NCI-H226 (cell line): ENCODE measurements at regions not wholly inside any gene's neighbourhood (a gene's known extent, or its start where the extent isn't known, plus 50 kb on each side); places are given as distances from the start of the nearest gene placed in this dataset.

Experiments used
- DNase-seq: peaks from one replicate; pipeline ENCODE4 v3.0.0-alpha.2; 2015

- DNase-seq = no peak
Observed at GRCh38 chr20:2237059-2237458, 58.7 kb upstream of the TGM3 start.

GRCh38 chr20:2238601-2239000 lies 57.2 kb upstream of the TGM3 start:
- no peak for DNase-seq

- no peak for DNase-seq
Observed at GRCh38 chr20:2240835-2241234, 55.0 kb upstream of the TGM3 start.

GRCh38 chr20:2242678-2243077 lies 53.1 kb upstream of the TGM3 start:
- DNase-seq = no peak

GRCh38 chr20:2244523-2244922 lies 51.3 kb upstream of the TGM3 start:
- DNase-seq = no peak

- DNase-seq = no peak
Observed at GRCh38 chr20:2244993-2245392, 50.8 kb upstream of the TGM3 start.

- no peak for DNase-seq
Observed at GRCh38 chr20:2245637-2246036, 50.2 kb upstream of the TGM3 start.
